Fibroblast of skin of left quadriceps (primary cell): ENCODE measurements at regions not wholly inside any gene's neighbourhood (a gene's known extent, or its start where the extent isn't known, plus 50 kb on each side); places are given as distances from the start of the nearest gene placed in this dataset.
A peak's percentile ranks its signal among the peaks of the same experiment; 100 is the strongest.

ENCODE experiments used
- DNase-seq, 2 experiments: peaks; one replicate each; pipeline ENCODE4 v3.0.0-alpha.2; 2013; ENCODE audit warnings: low read depth in 2 of 2

DNA sequence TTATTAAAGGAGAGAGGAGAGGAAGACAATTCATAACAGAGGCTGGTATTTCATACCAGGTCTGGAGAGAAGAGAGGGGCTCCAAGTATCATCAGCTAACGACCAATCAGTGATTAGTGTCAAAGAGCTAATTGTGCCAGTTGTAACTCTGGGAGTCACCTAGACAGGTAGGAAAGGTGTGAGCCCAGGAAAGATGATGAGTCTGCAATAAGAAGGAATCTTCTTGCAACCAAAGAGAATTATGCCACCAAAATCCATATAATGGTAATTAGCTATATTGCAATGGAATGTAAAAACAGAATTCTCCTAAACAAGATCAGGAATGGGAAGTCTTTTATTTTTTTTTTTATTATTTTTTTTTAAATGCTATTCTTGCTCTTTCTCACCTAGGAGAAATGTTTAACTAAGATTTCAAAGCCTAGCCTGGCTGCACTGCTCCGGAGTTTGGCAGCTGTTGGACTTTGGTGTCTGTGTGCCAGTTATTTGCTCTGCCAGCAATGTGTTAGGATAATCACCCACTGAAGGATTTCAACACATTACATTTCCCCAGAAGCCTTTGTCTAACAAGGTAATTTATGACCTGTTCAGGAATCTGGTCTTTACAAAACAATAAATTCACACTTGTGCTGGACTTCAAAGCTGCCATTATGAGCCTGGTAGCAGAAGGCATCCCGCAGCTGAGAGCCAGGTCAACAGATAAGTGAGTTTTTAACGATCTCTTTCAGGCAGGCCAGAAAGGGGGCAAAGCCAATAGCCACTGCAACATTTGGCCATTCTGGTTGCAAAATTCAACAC lies 89.4 kb downstream of the FOXB1 start:
- DNase-seq, result no peak

GRCh38 chr15:60095711-60096110 lies 91.6 kb downstream of the FOXB1 start:
- peak in 1 of 2 experiments; percentile 14 for DNase-seq

GRCh38 chr15:60096157-60096556 lies 92.0 kb downstream of the FOXB1 start:
- DNase-seq, result no peak

GRCh38 chr15:60101416-60101815 lies 97.3 kb downstream of the FOXB1 start:
- DNase-seq, result no peak

GRCh38 chr15:60102748-60103147 lies 98.6 kb downstream of the FOXB1 start:
- DNase-seq, result no peak

- DNase-seq, result no peak
Measured at GRCh38 chr15:60110909-60111308, 106.8 kb downstream of the FOXB1 start.

- no peak for DNase-seq
Measured at GRCh38 chr15:60115579-60116380, 111.7 kb downstream of the FOXB1 start.

DNA sequence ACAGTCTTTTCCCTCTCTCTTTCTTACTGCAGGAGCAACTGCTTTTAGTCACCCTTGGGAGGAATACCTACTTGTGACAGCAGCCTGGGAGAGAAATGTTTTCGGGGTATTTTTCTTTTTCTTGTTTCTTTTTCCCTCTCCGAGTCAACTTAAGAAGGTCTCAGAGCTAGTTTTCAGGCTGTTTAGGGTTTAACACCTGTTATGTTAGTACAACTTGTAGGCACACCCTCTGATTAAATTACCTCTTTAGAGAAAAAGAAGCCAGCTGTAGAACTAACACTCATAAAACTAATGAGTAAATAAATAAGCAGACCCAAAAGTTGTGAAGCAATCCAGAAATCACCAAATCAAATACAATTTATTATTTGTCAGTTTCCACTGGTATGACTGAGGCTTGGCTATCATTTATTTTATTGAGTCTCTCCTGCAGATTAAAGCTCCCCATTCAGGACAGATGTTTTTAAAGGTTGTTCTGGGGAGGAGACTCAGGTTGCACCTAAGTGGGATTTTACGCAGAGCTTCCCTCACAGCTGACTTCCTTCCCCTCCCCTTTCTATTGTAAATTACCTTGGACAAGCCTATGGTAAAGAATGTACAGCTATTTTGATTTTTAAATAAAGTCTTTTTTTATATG lies 112.5 kb downstream of the FOXB1 start:
- DNase-seq, result no peak

GRCh38 chr15:60118146-60118545 lies 114.0 kb downstream of the FOXB1 start:
- no peak for DNase-seq

GRCh38 chr15:60118626-60119025 lies 114.5 kb downstream of the FOXB1 start:
- DNase-seq, result no peak

DNA sequence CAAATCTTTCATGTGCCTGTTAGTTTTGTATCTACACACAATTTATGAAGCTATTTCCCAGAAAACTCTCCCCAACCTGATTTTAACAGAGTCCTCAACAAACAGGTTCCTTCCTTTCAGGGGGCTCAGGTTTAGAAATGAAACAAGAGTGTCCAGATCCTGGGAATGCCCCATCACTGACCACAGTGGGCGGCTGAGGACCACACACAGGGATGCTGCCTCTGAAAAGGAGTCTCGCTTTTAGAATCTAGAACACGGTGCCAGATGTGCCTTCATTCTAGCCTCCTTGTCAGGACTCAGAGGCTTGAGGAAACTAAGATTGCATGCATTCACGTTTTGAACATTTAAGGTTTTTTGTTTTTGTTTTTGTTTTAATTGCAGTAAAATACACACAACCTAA lies 115.0 kb downstream of the FOXB1 start:
- DNase-seq, result no peak

GRCh38 chr15:60120100-60120499 lies 116.0 kb downstream of the FOXB1 start:
- no peak for DNase-seq

- no peak for DNase-seq
Measured at GRCh38 chr15:60121845-60122244, 117.7 kb downstream of the FOXB1 start.

DNA sequence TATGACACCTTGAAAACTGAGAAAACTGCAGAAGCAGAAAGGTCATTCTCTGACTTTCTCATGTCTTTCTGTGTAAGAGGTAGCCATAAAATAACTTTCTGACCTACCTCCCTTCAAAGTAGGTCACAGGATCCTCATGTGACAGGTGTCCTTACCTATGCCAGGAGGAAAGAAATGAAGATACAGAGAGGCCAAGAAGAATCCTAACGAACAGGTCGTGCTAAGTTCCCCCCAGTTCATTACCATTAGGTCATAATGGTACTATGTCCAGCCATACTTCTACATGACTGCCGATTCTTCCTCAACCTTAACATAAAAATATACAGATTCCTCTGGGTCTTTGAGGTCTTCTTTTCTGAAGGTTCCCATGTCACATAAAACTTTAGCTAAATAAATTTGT lies 118.6 kb downstream of the FOXB1 start:
- no peak for DNase-seq

GRCh38 chr15:60124460-60125070 lies 120.5 kb downstream of the FOXB1 start:
- no peak for DNase-seq

DNA sequence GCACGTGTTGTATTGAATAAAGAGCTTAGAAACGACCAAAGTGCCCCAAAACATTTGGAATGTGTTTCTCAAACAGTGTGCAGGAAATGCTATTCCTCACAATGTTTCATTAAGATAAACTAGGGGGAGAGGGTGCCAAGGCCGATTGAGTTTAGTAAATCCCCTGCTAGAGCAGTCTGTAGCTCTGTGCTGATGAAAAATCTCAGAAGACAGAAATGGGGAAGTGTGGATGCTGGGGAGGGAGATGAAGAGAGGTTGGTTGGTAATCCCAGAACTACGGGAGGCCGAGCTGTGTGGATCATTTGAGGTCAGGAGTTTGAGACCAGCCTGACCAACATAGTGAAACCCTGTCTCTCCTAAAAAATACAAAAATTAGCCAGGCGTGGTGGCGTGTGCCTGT lies 121.2 kb downstream of the FOXB1 start:
- no peak for DNase-seq

DNA sequence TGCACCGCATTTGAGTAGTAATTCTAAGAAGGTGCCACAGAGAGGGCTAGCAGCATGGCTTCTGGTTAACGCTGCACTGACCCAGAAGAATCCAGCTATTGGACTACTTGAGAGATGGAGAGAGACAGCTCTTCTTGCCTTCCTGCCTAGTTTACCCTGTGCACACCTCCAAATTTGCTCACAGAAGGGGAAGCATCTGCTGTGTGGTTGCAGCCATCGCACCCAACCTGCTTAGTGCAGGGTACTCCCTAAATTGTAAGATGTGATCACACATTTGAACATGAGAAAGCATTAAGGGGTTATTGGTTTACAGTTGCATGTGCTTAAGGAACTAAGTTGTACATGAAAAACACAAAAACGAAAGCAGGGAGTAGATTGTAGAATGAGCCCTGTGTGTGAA lies 122.1 kb downstream of the FOXB1 start:
- no peak for DNase-seq

DNA sequence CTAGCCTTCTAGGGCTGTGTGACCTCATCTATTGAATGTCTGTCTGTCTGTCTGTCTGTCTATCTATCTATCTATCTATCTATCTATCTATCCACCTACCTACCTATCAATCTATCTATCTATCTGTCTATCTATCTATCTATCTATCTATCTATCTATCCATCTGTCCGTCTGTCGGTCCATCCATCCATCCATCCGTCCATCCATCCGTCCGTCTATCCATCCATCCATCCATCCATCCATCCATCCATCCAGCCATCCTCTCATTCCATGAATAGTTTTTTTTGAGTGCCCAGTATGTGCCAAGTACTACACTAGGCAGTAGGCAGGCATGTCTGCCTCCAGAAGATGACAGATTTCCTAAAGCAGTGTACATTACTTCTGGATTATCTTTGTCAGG lies 122.5 kb downstream of the FOXB1 start:
- DNase-seq, result no peak

- no peak for DNase-seq
Measured at GRCh38 chr15:60128000-60128376, 123.9 kb downstream of the FOXB1 start.

- no peak for DNase-seq
Measured at GRCh38 chr15:60128710-60129109, 124.6 kb downstream of the FOXB1 start.

GRCh38 chr15:60130398-60130797 lies 126.3 kb downstream of the FOXB1 start:
- DNase-seq, result no peak

GRCh38 chr15:60130821-60131220 lies 126.7 kb downstream of the FOXB1 start:
- no peak for DNase-seq
